Inferior parietal cortex (tissue), 1 donor: ENCODE measurements at regions not wholly inside any gene's neighbourhood (a gene's known extent, or its start where the extent isn't known, plus 50 kb on each side); places are given as distances from the start of the nearest gene placed in this dataset.
A peak's percentile ranks its signal among the peaks of the same experiment; 100 is the strongest.

ENCODE experiments used
- DNase-seq: peaks from one replicate; pipeline ENCODE4 v3.0.0-alpha.2; 2016; ENCODE audit errors: extremely low spot score

- no peak for DNase-seq
These were observed 354.6 kb downstream of the ZSWIM6 start for GRCh38 chr5:61686491-61687257.

GRCh38 chr5:61687371-61687770 is 355.3 kb downstream of the ZSWIM6 start:
- DNase-seq, result no peak

GRCh38 chr5:61689153-61689846 is 357.2 kb downstream of the ZSWIM6 start:
- DNase-seq, result no peak

GRCh38 chr5:61697809-61698558 is 365.9 kb downstream of the ZSWIM6 start:
- DNase-seq, result no peak

GRCh38 chr5:61701877-61702602 is 370.0 kb downstream of the ZSWIM6 start:
- no peak for DNase-seq

GRCh38 chr5:61702784-61703183 is 370.7 kb downstream of the ZSWIM6 start:
- DNase-seq, result no peak

GRCh38 chr5:61704289-61704688 is 372.2 kb downstream of the ZSWIM6 start:
- DNase-seq, result no peak

GRCh38 chr5:61706751-61707150 is 374.7 kb downstream of the ZSWIM6 start:
- no peak for DNase-seq

- DNase-seq, result no peak
These were observed 387.1 kb downstream of the ZSWIM6 start for GRCh38 chr5:61719124-61719523.

- no peak for DNase-seq
These were observed 388.8 kb downstream of the ZSWIM6 start for GRCh38 chr5:61720829-61721228.

GRCh38 chr5:61724102-61724501 is 392.0 kb downstream of the ZSWIM6 start:
- DNase-seq, result no peak

- DNase-seq, result no peak
These were observed 396.2 kb downstream of the ZSWIM6 start for GRCh38 chr5:61728287-61728686.

- no peak for DNase-seq
These were observed 398.8 kb downstream of the ZSWIM6 start for GRCh38 chr5:61730866-61731265.

GRCh38 chr5:61731267-61731945 is 399.3 kb downstream of the ZSWIM6 start:
- DNase-seq, result no peak

- no peak for DNase-seq
These were observed 399.9 kb downstream of the ZSWIM6 start for GRCh38 chr5:61731946-61732314.

GRCh38 chr5:61732369-61732768 is 400.3 kb downstream of the ZSWIM6 start:
- peak; percentile 66 for DNase-seq

GRCh38 chr5:61732796-61733195 is 400.7 kb downstream of the ZSWIM6 start:
- no peak for DNase-seq

- no peak for DNase-seq
These were observed 401.9 kb downstream of the ZSWIM6 start for GRCh38 chr5:61734001-61734400.

- DNase-seq, result no peak
These were observed 402.9 kb downstream of the ZSWIM6 start for GRCh38 chr5:61734966-61735365.

- DNase-seq, result no peak
These were observed 403.5 kb downstream of the ZSWIM6 start for GRCh38 chr5:61735531-61735930.

GRCh38 chr5:61735995-61736394 is 403.9 kb downstream of the ZSWIM6 start:
- DNase-seq, result no peak
